C4-2B (cell line): ENCODE measurements at regions not wholly inside any gene's neighbourhood (a gene's known extent, or its start where the extent isn't known, plus 50 kb on each side); places are given as distances from the start of the nearest gene placed in this dataset.

Source experiments
- H3K27ac ChIP-seq: fragments of 450-650 bp; 2 replicates; pipeline ENCODE4 v1.5.1; 2017
- ZFX ChIP-seq: fragments of 450-650 bp; IDR thresholded peaks from 2 replicates; pipeline ENCODE4 v1.6.1; 2017
- TF ChIP-seq, protein P1 (sequence below): fragments of 450-650 bp; conservative IDR thresholded peaks from 2 replicates; pipeline ENCODE4 v1.5.1; 2017; ENCODE audit warnings: mild to moderate bottlenecking

DNA sequence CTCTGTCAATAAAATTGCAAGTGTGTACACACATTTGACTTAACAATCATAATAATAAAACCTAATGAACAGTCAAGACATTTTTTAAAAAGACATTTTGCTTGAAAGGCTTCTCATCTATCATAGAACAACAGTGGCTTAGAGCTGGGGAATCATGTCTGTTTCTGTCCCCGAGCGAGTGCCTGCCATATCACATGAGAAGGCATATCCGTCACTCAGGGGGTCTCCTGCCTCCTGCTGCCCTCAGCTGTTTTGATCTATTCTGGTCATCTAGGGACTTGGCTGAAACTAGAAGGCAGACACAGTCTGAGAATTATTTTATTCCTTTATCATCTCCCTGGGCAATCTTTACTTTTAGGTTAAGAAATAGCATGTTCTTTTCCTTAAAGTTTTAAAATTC is 278.7 kb upstream of the KLF6 start:
- TF ChIP-seq ZFX = no peak
- TF ChIP-seq, protein P1, sequence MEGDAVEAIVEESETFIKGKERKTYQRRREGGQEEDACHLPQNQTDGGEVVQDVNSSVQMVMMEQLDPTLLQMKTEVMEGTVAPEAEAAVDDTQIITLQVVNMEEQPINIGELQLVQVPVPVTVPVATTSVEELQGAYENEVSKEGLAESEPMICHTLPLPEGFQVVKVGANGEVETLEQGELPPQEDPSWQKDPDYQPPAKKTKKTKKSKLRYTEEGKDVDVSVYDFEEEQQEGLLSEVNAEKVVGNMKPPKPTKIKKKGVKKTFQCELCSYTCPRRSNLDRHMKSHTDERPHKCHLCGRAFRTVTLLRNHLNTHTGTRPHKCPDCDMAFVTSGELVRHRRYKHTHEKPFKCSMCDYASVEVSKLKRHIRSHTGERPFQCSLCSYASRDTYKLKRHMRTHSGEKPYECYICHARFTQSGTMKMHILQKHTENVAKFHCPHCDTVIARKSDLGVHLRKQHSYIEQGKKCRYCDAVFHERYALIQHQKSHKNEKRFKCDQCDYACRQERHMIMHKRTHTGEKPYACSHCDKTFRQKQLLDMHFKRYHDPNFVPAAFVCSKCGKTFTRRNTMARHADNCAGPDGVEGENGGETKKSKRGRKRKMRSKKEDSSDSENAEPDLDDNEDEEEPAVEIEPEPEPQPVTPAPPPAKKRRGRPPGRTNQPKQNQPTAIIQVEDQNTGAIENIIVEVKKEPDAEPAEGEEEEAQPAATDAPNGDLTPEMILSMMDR = no peak
- H3K27ac ChIP-seq = no peak overlapping the region

- TF ChIP-seq, protein P1 = no peak
- no peak for TF ChIP-seq ZFX
- H3K27ac ChIP-seq = no peak overlapping the region
Measured at GRCh38 chr10:4062751-4063150, 277.7 kb upstream of the KLF6 start.

DNA sequence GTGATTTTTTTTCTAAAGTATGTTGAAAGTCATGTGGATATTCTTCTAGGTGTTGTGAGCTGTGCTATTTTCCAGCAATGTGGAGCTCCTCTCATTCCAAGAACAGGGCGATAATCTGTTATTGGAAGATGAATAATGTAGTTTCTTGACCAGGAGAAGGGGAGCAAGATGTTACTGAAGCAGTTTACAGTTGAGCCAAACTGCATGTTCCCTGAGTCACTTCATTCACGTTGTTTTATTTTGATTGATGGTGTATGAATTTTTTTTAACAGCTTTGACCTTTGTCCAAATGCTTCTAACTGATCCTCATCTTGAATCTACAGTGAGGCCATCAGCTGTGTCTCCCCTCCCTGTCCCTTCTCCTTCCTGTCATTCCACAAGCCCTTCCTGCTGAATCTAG is 277.1 kb upstream of the KLF6 start:
- TF ChIP-seq ZFX = no peak
- TF ChIP-seq, protein P1 = no peak
- H3K27ac ChIP-seq = no peak overlapping the region

- TF ChIP-seq ZFX = no peak
- TF ChIP-seq, protein P1 = no peak
- H3K27ac ChIP-seq = no peak overlapping the region
Measured at GRCh38 chr10:4061441-4061951, 276.5 kb upstream of the KLF6 start.

GRCh38 chr10:4059471-4060138 is 274.6 kb upstream of the KLF6 start:
- no peak for TF ChIP-seq ZFX
- TF ChIP-seq, protein P1 = no peak

GRCh38 chr10:4058514-4059029 is 273.6 kb upstream of the KLF6 start:
- H3K27ac ChIP-seq = no peak overlapping the region
- TF ChIP-seq, protein P1 = no peak
- TF ChIP-seq ZFX = no peak

More at GRCh38 chr10:4059471-4060138, 274.6 kb upstream of the KLF6 start:
- H3K27ac ChIP-seq = no peak overlapping the region; the same call in 1 of the 2 replicates

- H3K27ac ChIP-seq = no peak overlapping the region
- TF ChIP-seq, protein P1 = no peak
- TF ChIP-seq ZFX = no peak
Measured at GRCh38 chr10:4057725-4058513, 272.9 kb upstream of the KLF6 start.
